Urinary bladder (tissue), 3 donors: ENCODE measurements at regions not wholly inside any gene's neighbourhood (a gene's known extent, or its start where the extent isn't known, plus 50 kb on each side); places are given as distances from the start of the nearest gene placed in this dataset.
A peak's percentile ranks its signal among the peaks of the same experiment; 100 is the strongest.

Experiments
- DNase-seq: peaks from one replicate; pipeline ENCODE4 v3.0.0-alpha.2; 2015; ENCODE audit errors: extremely low spot score
- H3K27ac ChIP-seq: one replicate; pipeline ENCODE4 v1.5.1; 2013; ENCODE audit warnings: low read depth, mild to moderate bottlenecking, moderate library complexity
- H3K36me3 ChIP-seq: one replicate; pipeline ENCODE4 v1.6.1; 2013; ENCODE audit warnings: mild to moderate bottlenecking, moderate library complexity; ENCODE audit not compliant: insufficient read depth
- H3K4me1 ChIP-seq: one replicate; pipeline ENCODE4 v1.6.1; 2013; ENCODE audit warnings: mild to moderate bottlenecking, moderate library complexity; ENCODE audit not compliant: insufficient read depth
- H3K4me3 ChIP-seq: one replicate; pipeline ENCODE4 v1.5.1; 2013; ENCODE audit warnings: low read depth, low read length
- WGBS: extraction: QIAGEN DNeasy Blood & Tissue Kit; methylation state at CpG from one replicate; pipeline ENCODE4 v1.1.7; 2013; 5-methylcytosine and 5-hydroxymethylcytosine counted together
- donor health status: healthy with polysubstance abuse.
- donor health status: healthy.

DNA sequence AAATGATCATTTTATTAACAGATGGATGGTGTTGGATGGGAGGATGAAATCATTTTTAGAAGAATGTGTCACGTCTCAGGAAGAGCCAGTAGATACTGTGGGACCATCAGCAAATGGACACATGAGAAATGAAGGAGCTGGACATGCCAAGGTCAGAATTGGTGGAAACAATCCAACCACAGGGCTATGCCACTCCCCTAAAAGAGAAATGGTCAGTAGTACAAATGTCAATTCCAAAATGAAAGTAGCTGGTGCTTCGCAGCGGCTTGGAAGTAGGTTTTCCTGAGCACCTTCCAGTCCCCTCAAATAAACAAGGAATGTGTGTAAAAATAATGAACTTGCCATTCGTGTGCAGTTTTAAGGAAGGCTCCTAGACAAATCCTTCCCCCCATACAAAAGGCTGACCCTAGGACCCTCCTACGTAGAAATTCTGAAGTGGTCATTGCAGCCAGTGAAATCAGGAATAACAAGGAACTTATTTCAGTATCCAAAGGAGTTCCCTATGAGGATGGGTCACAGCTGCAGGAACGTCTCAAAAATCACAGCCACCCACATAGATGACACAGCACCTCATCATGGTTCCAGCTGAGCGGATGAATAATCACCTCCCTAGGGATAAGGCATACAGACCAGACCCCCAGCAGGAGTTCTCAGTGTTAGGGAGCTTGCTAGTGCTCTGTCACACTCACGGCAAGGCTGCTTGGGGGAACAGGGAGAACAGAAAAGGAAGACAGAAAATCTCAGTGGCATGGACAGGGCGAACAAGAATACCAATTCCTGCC is 239.2 kb downstream of the HS3ST3A1 start:
- no peak overlapping the region for H3K27ac ChIP-seq
- no peak overlapping the region for H3K4me3 ChIP-seq
- WGBS: 70% methylated on average over 9 of the region's 9 CpGs
- no peak for DNase-seq
- no peaks in the 10 kb centered on the region for H3K4me1 ChIP-seq
- no peaks in the 10 kb centered on the region for H3K36me3 ChIP-seq

DNA sequence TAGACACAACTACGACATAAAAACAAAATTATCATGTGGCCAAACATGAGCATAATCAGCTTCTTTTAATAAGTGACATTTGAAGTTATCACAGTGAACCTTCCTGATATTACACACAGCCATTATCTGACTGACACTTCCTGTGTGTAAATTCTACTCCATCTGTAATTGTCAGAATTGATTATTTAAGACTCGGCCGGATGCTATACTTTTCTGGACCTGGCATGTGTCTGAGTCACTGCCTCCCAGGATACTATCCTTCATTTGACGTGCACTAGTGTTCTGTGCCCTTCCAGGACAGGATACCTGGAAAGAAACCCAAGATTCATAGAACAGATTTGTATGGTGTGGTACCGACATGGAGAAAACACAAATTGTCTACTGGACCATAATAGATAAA is 242.0 kb downstream of the HS3ST3A1 start:
- 56% methylated on average over 5 of the region's 5 CpGs for WGBS
- DNase-seq: no peak

GRCh38 chr17:13355054-13355453 is 246.7 kb downstream of the HS3ST3A1 start:
- H3K27ac ChIP-seq: no peak overlapping the region

More for the DNA sequence above, 242.0 kb downstream of the HS3ST3A1 start:
- no peak overlapping the region for H3K4me3 ChIP-seq
- no peaks in the 10 kb centered on the region for H3K36me3 ChIP-seq
- no peaks in the 10 kb centered on the region for H3K4me1 ChIP-seq
- H3K27ac ChIP-seq: no peak overlapping the region

DNA sequence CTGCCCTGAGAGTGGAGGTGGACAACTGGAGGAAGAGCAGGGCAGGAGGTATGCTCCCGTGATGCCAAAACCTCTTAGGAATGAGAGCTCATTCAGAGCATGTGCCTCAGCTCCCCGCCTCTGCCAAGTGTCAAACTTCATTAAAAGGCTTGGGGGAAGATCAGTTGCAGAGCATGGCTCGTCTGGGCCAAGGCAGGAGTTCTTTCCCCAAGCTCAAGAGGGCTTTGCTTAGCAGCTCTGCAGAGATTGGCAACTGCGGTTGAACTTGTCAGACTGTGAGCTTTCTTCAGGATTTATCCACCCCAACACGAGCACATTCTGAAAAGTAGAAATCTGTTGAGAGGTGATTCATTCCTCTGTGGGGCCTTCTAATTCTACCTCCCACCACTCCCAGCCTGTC is 248.1 kb downstream of the HS3ST3A1 start:
- H3K36me3 ChIP-seq: no peaks in the 10 kb centered on the region
- DNase-seq: no peak
- WGBS: 41% methylated on average over 5 of the region's 5 CpGs

More at GRCh38 chr17:13355054-13355453, 246.7 kb downstream of the HS3ST3A1 start:
- H3K4me3 ChIP-seq: no peak overlapping the region
- DNase-seq: no peak
- no peaks in the 10 kb centered on the region for H3K36me3 ChIP-seq
- H3K4me1 ChIP-seq: no peaks in the 10 kb centered on the region
- 44% methylated on average over 1 of the region's 1 CpG for WGBS

DNA sequence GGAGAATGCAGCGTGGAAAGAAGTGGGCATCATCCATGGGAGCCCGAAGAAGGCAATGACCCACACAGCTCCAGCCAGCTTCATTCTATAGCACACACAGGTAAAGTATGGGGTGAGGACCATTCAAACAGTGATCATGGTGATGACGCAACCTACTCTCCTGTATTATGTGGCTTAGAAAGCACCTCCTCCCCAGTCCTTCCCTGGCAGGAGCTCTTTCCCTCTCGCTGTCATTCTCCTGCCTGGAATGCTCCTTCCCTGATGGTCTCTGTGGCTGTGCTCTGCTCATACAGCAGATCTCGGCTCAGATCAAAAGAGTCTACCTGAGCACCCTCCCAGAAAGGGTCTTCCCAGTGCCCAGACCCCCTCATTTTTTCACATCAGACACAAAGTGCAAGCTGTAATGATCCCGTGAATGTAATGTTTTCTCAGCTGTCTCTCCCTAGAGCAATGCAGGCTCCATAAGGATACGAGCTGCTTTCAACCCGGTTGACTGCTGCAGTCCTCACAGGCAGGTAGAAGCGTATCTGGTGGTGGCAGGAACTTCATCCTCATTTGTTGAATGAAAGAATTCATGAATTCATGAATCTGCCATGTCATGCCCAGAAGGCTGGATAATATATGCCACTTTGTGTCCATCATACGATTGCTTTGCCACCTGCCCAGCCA is 248.8 kb downstream of the HS3ST3A1 start:
- no peak for DNase-seq
- WGBS: 77% methylated on average over 10 of the region's 10 CpGs
- Histone ChIP-seq H3K4me1 (no peaks in the 10 kb centered on the region), H3K4me3 (no peak overlapping the region), H3K36me3 (no peaks in the 10 kb centered on the region), H3K27ac (no peak overlapping the region)

More for the DNA sequence above, 248.1 kb downstream of the HS3ST3A1 start:
- H3K4me3 ChIP-seq: no peak overlapping the region
- no peaks in the 10 kb centered on the region for H3K4me1 ChIP-seq
- H3K27ac ChIP-seq: no peak overlapping the region

- Histone ChIP-seq H3K27ac (no peak overlapping the region), H3K4me1 (no peaks in the 10 kb centered on the region), H3K36me3 (no peaks in the 10 kb centered on the region), H3K4me3 (no peak overlapping the region)
- no peak for DNase-seq
- 48% methylated on average over 3 of the region's 3 CpGs for WGBS
Observed at GRCh38 chr17:13351046-13351445, 250.7 kb downstream of the HS3ST3A1 start.

GRCh38 chr17:13350466-13350865 is 251.3 kb downstream of the HS3ST3A1 start:
- H3K27ac ChIP-seq: no peak overlapping the region
- no peak overlapping the region for H3K4me3 ChIP-seq
- H3K36me3 ChIP-seq: no peaks in the 10 kb centered on the region
- no peaks in the 10 kb centered on the region for H3K4me1 ChIP-seq
- DNase-seq: no peak
- 81% methylated on average over 9 of the region's 9 CpGs for WGBS

DNA sequence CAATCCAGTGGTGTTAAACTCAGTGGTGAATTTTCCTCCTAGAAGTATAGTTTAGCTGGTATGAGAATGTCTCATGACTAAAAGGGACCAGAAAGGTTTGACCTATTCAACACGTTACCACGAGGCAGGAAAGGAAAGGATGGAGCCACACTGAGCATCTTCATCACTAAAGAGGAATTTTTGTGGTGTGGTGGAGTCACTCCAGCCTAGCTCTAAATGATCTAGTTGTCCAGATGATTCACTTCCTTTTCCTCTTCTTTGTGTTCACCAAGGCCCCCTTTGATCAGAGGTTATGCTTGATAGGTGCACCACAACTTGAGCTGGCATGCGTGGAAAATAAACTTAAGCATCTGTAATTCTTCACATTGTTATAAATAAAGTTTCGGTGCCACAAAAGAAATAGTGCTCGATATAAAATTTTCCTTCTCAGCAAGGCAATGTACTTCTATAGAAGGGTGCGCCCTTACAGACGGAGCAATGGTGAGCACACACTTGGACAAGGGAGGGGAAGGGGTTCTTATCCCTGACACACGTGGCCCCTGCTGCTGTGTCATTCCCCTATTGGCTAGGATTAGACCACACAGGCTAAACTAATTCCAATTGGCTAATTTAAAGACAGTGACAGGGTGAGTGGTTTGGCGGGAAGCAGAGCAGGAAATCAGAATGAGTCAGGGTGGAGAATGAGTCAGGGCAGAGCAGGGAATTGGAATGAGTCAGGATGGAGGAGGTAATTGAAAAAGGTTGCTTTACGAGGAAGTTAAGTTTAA is 254.6 kb downstream of the HS3ST3A1 start:
- Histone ChIP-seq H3K4me1 (no peaks in the 10 kb centered on the region), H3K36me3 (no peaks in the 10 kb centered on the region), H3K4me3 (no peak overlapping the region), H3K27ac (no peak overlapping the region)
- no peak for DNase-seq
- 73% methylated on average over 10 of the region's 10 CpGs for WGBS

DNA sequence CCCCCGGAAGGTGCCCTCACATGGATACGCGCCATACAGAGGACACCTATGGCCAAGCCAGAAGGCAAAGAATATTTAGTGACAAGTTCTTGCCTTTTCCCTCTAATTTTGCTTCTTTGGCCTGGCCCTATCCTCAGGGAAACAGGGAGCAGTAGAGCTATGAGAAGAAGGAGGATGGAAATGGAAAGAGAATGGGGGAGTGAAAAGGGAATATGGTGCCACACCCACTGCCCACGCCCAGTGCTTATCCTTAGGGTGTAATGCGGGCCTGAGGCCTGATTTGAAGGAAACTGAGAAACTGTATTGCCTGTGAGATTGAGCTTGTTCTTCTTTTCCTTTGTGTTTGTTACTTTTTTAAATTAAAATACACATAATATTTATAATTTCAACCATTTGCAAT is 255.1 kb downstream of the HS3ST3A1 start:
- no peak for DNase-seq
- no peak overlapping the region for H3K27ac ChIP-seq
- H3K4me1 ChIP-seq: no peaks in the 10 kb centered on the region
- WGBS: 98% methylated on average over 5 of the region's 5 CpGs
- no peak overlapping the region for H3K4me3 ChIP-seq
- H3K36me3 ChIP-seq: no peaks in the 10 kb centered on the region

DNA sequence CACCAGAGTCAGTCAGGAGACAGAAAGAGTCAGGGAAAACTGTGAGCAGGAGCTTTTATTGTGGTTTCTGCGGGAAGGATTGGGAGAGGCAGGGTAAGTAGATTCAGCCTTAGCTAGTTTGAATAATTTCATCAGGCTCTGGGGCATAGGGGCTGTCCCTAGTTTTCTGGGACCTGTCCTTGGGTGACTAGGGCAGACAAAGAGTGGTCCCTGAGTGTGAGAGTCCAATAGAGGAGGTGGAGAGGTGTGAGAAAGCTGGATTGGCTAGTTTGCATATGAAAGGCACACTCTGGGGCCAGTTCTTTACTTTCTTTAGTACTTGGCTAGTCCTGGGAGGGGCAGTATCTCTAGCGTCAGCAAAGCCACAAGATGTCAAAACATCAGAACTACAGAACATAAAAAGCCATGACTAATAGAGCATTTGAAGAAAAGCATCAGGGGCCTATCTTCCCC is 255.6 kb downstream of the HS3ST3A1 start:
- H3K4me3 ChIP-seq: no peak overlapping the region
- 58% methylated on average over 2 of the region's 2 CpGs for WGBS
- H3K36me3 ChIP-seq: no peaks in the 10 kb centered on the region
- H3K4me1 ChIP-seq: no peaks in the 10 kb centered on the region
- DNase-seq: no peak
- H3K27ac ChIP-seq: no peak overlapping the region

DNA sequence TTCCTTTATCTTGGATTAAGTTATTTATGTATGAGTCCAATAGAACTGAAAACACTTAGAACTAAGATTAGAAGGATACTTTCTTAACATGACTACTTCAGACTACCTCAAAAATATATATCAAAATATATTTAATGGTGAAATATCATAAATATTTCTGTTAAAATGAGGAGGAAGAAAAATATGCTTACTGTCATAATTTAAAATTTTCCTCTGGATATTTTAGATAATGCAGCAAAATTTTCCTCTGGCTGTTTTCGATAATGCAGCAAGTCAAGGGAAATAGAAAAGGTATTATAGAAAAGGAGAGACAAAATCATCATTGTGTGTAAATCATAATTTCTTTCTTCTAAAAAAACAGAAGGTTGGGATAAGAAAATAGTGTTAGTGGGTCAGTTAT is 263.3 kb downstream of the HS3ST3A1 start:
- H3K4me1 ChIP-seq: no peaks in the 10 kb centered on the region
- H3K4me3 ChIP-seq: no peak overlapping the region
- no peak overlapping the region for H3K27ac ChIP-seq
- DNase-seq: no peak
- H3K36me3 ChIP-seq: no peaks in the 10 kb centered on the region
- WGBS: 74% methylated on average over 1 of the region's 1 CpG

DNA sequence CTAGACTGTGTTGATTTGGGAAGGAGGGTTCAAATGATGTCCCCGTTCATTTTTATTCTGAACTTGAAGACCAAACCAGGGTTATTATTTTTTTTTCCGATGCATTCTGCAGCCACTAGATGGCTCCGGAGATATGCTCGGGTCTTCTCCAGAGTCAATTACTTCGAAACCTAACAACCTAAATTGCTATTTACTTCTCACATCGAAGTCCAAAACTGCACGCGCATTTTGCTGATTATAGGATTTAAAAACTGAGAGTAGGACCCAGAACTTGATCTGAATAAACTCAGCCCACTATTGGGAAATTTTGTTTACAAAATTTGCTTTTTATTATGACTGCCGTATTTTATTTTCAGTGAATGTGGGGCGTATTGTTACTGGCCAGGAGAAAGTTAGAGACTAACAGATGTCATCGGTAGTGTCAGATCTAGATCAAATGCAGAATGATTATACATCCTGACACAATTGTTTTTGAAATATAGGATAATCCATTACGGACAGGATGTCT is 263.8 kb downstream of the HS3ST3A1 start:
- Histone ChIP-seq H3K4me3 (peak overlapping the region; percentile 14), H3K36me3 (no peaks in the 10 kb centered on the region), H3K27ac (no peak overlapping the region), H3K4me1 (no peaks in the 10 kb centered on the region)
- DNase-seq: peak; percentile 50
- WGBS: 3% methylated on average over 12 of the region's 12 CpGs

DNA sequence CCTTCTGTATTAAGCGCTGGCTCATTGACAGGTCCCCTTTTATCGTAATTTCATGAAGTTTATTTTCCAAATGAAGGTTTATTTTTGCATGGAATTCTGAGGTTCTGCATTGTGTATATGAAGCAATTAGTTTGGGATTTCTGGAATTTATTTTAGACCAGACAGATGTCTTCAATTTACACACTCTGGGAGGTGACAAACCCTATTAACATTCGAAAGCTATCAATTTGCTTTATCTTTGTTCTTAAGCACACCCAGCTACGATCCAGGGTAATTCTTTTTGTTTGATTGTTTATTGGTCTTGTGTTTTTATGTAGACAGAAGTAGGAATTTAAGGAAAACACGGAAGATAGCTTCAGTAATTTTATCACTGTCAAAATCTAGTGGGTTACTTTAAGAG is 264.6 kb downstream of the HS3ST3A1 start:
- WGBS: 26% methylated on average over 5 of the region's 5 CpGs
- Histone ChIP-seq H3K4me1 (no peaks in the 10 kb centered on the region), H3K36me3 (no peaks in the 10 kb centered on the region), H3K4me3 (no peak overlapping the region), H3K27ac (no peak overlapping the region)
- no peak for DNase-seq
